22Rv1 (cell line): ENCODE measurements at regions not wholly inside any gene's neighbourhood (a gene's known extent, or its start where the extent isn't known, plus 50 kb on each side); places are given as distances from the start of the nearest gene placed in this dataset.

Source experiments
- H3K27ac ChIP-seq: fragments of 450-650 bp; 2 replicates; pipeline ENCODE4 v1.5.1; 2017
- ZFX ChIP-seq: fragments of 450-650 bp; IDR thresholded peaks from 2 replicates; pipeline ENCODE4 v1.6.1; 2017; ENCODE audit warnings: antibody characterized with exemption, borderline replicate concordance
- TF ChIP-seq, protein P1 (sequence below): fragments of 450-650 bp; IDR thresholded peaks from 2 replicates; pipeline ENCODE4 v1.5.1; 2017; ENCODE audit warnings: mild to moderate bottlenecking

DNA sequence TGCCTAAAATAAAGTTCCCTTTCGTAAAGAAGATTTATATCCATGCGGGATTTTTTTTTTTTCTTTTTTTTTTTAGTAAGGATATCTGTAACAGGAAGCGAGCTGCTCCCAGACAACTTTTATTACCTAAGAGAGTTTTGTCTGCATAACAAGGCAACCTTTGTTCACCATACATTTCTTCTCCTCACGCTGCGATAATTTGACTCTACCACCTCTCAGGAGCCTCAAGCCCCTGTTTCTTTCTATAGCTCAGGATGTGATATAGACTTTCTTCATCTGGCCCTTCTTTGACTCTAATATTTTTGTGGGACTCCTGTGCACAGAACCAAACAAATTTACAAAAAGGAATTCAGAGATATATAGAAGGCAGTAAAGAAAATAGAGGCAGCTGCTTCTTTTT, 1053.7 kb upstream of the SPRY2 start:
- no peak for TF ChIP-seq ZFX
- TF ChIP-seq, protein P1, sequence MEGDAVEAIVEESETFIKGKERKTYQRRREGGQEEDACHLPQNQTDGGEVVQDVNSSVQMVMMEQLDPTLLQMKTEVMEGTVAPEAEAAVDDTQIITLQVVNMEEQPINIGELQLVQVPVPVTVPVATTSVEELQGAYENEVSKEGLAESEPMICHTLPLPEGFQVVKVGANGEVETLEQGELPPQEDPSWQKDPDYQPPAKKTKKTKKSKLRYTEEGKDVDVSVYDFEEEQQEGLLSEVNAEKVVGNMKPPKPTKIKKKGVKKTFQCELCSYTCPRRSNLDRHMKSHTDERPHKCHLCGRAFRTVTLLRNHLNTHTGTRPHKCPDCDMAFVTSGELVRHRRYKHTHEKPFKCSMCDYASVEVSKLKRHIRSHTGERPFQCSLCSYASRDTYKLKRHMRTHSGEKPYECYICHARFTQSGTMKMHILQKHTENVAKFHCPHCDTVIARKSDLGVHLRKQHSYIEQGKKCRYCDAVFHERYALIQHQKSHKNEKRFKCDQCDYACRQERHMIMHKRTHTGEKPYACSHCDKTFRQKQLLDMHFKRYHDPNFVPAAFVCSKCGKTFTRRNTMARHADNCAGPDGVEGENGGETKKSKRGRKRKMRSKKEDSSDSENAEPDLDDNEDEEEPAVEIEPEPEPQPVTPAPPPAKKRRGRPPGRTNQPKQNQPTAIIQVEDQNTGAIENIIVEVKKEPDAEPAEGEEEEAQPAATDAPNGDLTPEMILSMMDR = no peak
- H3K27ac ChIP-seq = no peak overlapping the region

DNA sequence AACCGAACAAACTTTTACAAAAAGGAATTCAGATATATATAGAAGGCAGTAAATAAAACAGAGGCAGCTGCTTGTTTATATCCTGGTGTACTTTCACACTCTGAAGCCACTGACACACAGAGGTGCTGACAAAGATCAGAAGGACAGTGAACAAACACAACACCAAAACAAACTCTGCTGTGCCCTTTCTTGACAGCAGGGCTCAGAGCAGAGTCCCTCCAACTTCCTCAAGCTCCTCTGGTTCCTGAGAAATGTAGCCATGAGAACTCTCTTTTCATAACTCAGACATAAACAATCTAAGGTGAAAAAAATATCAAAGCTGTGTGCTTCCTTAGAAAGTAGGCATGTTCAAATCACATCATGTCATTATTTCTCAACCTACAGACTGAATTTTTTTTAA, 1052.8 kb upstream of the SPRY2 start:
- TF ChIP-seq ZFX = no peak
- TF ChIP-seq, protein P1 = 0 out of 2 replicates have a peak, but pooled peaks have one; percentile 5
- H3K27ac ChIP-seq = no peak overlapping the region

DNA sequence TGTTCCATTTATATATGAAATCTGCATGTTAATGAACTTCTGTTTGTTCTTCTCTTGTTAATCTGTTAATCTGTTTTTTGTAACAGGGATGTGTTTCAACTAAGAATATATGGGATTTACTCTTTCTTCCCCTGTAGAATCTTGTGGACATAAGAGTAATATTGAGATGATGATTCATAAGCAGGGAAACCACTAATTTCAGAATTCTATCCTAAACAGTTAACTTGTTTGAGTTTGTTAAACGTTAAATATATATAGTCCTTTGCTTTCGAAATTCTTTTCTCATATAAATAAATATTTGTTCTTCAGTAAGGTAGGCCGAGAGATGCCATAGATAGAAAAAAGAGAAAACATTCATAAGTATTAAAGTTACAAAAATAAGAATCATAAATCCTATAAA, 1052.2 kb upstream of the SPRY2 start:
- no peak overlapping the region for H3K27ac ChIP-seq
- no peak for TF ChIP-seq ZFX
- TF ChIP-seq, protein P1 = no peak

DNA sequence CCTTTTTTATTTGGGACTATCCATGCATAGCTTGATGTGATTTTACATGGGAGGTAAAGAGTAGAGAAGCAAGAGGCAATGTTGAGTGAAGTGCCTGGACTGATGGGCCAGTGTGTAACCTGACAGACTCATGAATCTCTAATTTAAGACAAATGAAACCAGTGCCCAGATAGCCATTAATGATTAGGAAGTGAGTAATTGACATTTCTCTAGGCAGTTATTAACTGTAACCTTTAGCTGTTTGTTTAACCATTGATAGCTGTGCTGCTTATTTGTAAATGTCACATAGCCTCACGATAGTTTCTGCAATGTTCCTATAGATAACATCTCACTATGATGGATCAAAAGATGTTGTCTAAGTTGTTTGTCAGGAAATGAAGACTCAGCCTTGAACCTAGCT, 1047.5 kb upstream of the SPRY2 start:
- no peak overlapping the region for H3K27ac ChIP-seq
- no peak for TF ChIP-seq ZFX
- TF ChIP-seq, protein P1 = no peak

DNA sequence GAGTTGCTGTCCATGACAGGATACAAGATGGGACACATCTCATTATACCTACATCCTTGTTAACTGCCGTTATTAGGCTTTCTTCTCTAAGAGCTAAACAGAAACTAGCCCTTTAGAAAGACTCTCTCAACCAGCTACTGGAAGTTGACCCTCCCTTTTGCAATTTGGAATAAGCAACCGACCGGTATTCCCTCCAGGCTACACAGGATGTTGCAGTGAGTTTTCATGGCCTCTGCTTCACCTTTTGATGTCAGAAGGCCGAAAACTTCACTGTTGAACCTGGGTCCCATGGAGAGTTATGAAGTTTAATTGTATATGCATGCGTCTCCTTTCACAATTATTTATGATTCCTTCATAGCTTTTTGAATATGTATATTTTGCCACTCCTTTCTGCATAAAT, 1042.5 kb upstream of the SPRY2 start:
- TF ChIP-seq, protein P1 = no peak
- TF ChIP-seq ZFX = no peak

DNA sequence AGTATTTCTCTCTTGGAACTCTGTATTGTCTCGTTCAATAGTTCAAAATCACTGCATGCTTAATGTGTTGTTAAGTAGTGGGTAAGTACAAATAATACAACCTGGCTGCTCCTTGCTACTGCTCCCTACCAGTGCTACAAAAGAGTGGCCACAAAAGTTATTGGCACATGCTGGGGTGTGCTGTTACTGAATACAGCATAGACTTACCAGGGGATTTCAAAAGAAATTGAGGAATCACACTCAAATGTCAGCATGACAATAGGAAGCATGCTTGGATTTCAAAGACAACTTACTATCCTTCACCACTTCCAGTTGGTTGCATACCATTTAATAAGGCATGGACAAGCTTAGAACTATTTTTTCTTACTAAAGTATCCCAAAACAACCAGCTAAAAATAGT, 1041.3 kb upstream of the SPRY2 start:
- TF ChIP-seq ZFX = no peak
- TF ChIP-seq, protein P1 = no peak
- H3K27ac ChIP-seq = no peak overlapping the region

More for the DNA sequence above, 1042.5 kb upstream of the SPRY2 start:
- no peak overlapping the region for H3K27ac ChIP-seq

DNA sequence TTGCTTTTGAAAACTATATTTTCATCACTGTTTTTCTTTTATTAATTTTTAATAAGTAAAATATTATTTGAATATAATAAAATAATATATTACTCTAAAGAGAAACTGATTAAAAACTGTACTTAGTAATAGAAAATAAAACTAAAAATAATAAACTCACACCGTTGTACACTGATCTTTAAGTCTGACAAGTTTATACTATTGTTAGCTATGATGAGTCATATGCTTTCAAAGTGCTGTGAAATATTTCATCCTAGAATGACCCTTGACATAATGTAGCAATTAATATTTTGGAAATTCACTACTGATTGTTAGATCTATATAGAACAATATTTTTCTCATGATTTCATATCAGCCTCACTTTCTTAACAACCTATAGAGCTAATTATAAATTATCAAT, 1040.6 kb upstream of the SPRY2 start:
- TF ChIP-seq ZFX = no peak
- TF ChIP-seq, protein P1 = no peak
- H3K27ac ChIP-seq = no peak overlapping the region
